Breast epithelium (tissue), 4 donors: ENCODE measurements at regions not wholly inside any gene's neighbourhood (a gene's known extent, or its start where the extent isn't known, plus 50 kb on each side); places are given as distances from the start of the nearest gene placed in this dataset.

ENCODE experiments used
- DNase-seq, 2 donors: peaks; one replicate each; pipeline ENCODE4 v3.0.0-alpha.2; 2019; ENCODE audit warnings: low spot score in 2 of 2
- H3K27ac ChIP-seq, 2 donors: fragments of 200-600 bp; sonication (generic) in 1 of 2; one replicate each; pipeline ENCODE4 v1.5.1; 2016 to 2019; ENCODE audit warnings: mild to moderate bottlenecking in 1 of 2
- H3K27me3 ChIP-seq, 2 donors: fragments of 200-600 bp; sonication (generic) in 1 of 2; one replicate each; pipeline versions ENCODE4 v1.5.1 to v1.6.0; 2017 to 2019; ENCODE audit warnings: control low read depth in 1 of 2, mild to moderate bottlenecking in 1 of 2
- H3K36me3 ChIP-seq: fragments of 200-600 bp; one replicate; pipeline ENCODE4 v1.5.1; 2019
- H3K4me1 ChIP-seq, 2 donors: fragments of 200-600 bp; sonication (generic); one replicate each; pipeline ENCODE4 v1.5.1; 2016 to 2019; ENCODE audit warnings: control low read depth in 1 of 2
- H3K4me3 ChIP-seq, 3 donors: fragments of 200-600 bp; sonication (generic); 1 replicate in 2 of 3; 2 replicates in 1 of 3; pipeline ENCODE4 v1.5.1; 2016 to 2019; ENCODE audit warnings: mild to moderate bottlenecking in 3 of 3, moderate library complexity in 2 of 3
- H3K9me3 ChIP-seq, 2 donors: fragments of 200-600 bp; sonication (generic) in 1 of 2; one replicate each; pipeline ENCODE4 v1.5.1; 2016 to 2019; ENCODE audit warnings: control low read depth in 1 of 2
- POLR2A ChIP-seq: fragments of 450-650 bp; IDR thresholded peaks from one replicate; pipeline ENCODE4 v1.6.1; 2016; ENCODE audit warnings: antibody characterized with exemption, mild to moderate bottlenecking, moderate library complexity
- POLR2AphosphoS5 ChIP-seq, 3 donors: sonication (generic); formaldehyde crosslinking; IDR thresholded peaks; one replicate each; pipeline ENCODE4 v1.6.1; 2017; ENCODE audit warnings: antibody characterized with exemption in 3 of 3
- intact Hi-C: fragments of 100-400 bp; cut with DNase I; formaldehyde crosslinking; loops from one replicate; pipeline ENCODE4 v1.15.1; 2023; ENCODE audit warnings: low total_unique reads
- TF ChIP-seq, protein P1 (sequence below), 3 donors: fragments of 450-650 bp; IDR thresholded peaks; one replicate each; pipeline ENCODE4 v1.5.1; 2016 to 2017; ENCODE audit warnings: antibody characterized with exemption in 3 of 3, mild to moderate bottlenecking in 3 of 3, moderate library complexity in 3 of 3

DNA sequence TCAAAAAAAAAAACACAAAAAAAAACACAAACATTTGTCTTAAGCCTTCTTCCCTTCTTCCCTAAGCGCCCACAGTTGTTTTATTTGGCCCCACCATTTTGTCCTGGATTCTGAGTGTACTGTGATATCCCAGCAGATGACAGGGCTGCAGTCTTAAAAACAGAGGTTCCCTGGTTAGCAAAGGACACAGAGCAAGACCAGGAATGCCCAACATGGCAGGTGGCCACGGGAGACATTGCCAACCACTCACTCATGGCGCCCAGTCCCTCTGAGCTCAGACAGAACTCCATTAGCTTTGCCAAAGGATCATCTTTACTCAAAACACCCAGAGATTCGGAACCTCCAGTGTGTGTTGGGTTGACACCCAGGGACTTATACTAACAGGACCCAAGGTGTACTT, 249.3 kb downstream of the MRTFB start:
- Histone ChIP-seq H3K9me3 (no peaks in the 10 kb centered on the region), H3K27me3 (no peaks in the 10 kb centered on the region), H3K4me3 (no peak overlapping the region), H3K27ac (no peak overlapping the region), H3K4me1 (no peaks in the 10 kb centered on the region), H3K36me3 (no peaks in the 10 kb centered on the region)
- TF ChIP-seq POLR2AphosphoS5 (IDR thresholded peaks at IDR 0.05) (no peak), POLR2A (no peak)
- TF ChIP-seq, protein P1, sequence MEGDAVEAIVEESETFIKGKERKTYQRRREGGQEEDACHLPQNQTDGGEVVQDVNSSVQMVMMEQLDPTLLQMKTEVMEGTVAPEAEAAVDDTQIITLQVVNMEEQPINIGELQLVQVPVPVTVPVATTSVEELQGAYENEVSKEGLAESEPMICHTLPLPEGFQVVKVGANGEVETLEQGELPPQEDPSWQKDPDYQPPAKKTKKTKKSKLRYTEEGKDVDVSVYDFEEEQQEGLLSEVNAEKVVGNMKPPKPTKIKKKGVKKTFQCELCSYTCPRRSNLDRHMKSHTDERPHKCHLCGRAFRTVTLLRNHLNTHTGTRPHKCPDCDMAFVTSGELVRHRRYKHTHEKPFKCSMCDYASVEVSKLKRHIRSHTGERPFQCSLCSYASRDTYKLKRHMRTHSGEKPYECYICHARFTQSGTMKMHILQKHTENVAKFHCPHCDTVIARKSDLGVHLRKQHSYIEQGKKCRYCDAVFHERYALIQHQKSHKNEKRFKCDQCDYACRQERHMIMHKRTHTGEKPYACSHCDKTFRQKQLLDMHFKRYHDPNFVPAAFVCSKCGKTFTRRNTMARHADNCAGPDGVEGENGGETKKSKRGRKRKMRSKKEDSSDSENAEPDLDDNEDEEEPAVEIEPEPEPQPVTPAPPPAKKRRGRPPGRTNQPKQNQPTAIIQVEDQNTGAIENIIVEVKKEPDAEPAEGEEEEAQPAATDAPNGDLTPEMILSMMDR (IDR thresholded peaks at IDR 0.05): no peak
- intact Hi-C loops: no loop called here
- no peak for DNase-seq
